AG10803 (cell line): ENCODE measurements at regions not wholly inside any gene's neighbourhood (a gene's known extent, or its start where the extent isn't known, plus 50 kb on each side); places are given as distances from the start of the nearest gene placed in this dataset.

Experiments
- DNase-seq: peaks from one replicate; pipeline ENCODE4 v3.0.0; 2010; ENCODE audit warnings: low read depth
- H3K4me3 ChIP-seq: 2 replicates; pipeline ENCODE4 v1.5.1; 2011; ENCODE audit warnings: mild to moderate bottlenecking, low read length, control low read depth
- CTCF ChIP-seq: conservative IDR thresholded peaks from 2 replicates; pipeline ENCODE4 v1.5.1; 2011; ENCODE audit warnings: mild to moderate bottlenecking, low read length, control low read depth, inconsistent platforms

GRCh38 chr6:133740816-133741215 lies 148.1 kb upstream of the TCF21 start:
- TF ChIP-seq CTCF: no peak
- H3K4me3 ChIP-seq: no peak overlapping the region
- DNase-seq: no peak

- peak; percentile 12; the same call in 1 of the 2 replicates for TF ChIP-seq CTCF
- no peak overlapping the region for H3K4me3 ChIP-seq
- DNase-seq: peak; percentile 58
These were observed 147.5 kb upstream of the TCF21 start for GRCh38 chr6:133741375-133741861.

- TF ChIP-seq CTCF: no peak
- DNase-seq: no peak
- H3K4me3 ChIP-seq: no peak overlapping the region
These were observed 145.3 kb upstream of the TCF21 start for GRCh38 chr6:133743621-133744020.

- no peak for DNase-seq
- H3K4me3 ChIP-seq: no peak overlapping the region
- no peak for TF ChIP-seq CTCF
These were observed 142.5 kb upstream of the TCF21 start for GRCh38 chr6:133746417-133746770.

- peak; percentile 50 for DNase-seq
- TF ChIP-seq CTCF: no peak
- no peak overlapping the region for H3K4me3 ChIP-seq
These were observed 140.3 kb upstream of the TCF21 start for GRCh38 chr6:133748628-133749027.

- no peak for TF ChIP-seq CTCF
- no peak for DNase-seq
- no peak overlapping the region for H3K4me3 ChIP-seq
These were observed 139.5 kb upstream of the TCF21 start for GRCh38 chr6:133749427-133749826.

- DNase-seq: no peak
These were observed 136.8 kb upstream of the TCF21 start for GRCh38 chr6:133752129-133752528.

More at GRCh38 chr6:133752129-133752528, 136.8 kb upstream of the TCF21 start:
- no peak overlapping the region for H3K4me3 ChIP-seq
- no peak for TF ChIP-seq CTCF
